Activated CD4-positive, CD25-positive, alpha-beta regulatory T cell treated with anti-CD3 and anti-CD28 coated beads, Interleukin-2, amount 50 U/mL, for 24 hours (primary cell): ENCODE measurements at regions not wholly inside any gene's neighbourhood (a gene's known extent, or its start where the extent isn't known, plus 50 kb on each side); places are given as distances from the start of the nearest gene placed in this dataset.
"Not testable (repeated sequence)": the region's sequence is repeated elsewhere in the genome, so short reads cannot be mapped to it uniquely, and the experiment has no call there.

Source experiments
- ATAC-seq, 2 donors: fragments of 150-1000 bp; cut with Tn5 transposase; one replicate each; pipeline ENCODE4 v1.10.0; 2021; ENCODE audit warnings: mild to moderate bottlenecking in 1 of 2, moderate library complexity in 1 of 2

GRCh38 chr6:18595774-18596530 lies 208.8 kb downstream of the RNF144B start:
- ATAC-seq: no peak

DNA sequence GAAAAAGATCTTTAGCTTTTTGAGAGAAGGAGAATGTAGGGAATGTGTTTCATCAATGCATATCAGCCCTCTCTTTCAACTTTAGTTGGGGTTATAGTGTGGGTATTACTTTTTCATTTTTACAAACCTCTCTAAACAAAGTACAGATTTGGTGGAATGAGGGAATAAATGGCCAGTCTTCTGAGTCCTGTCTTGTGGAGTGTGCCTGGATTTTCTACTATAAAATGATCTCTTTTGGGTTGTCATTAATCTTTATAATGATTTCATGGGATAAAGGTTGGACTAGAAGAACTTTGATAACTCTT lies 209.3 kb downstream of the RNF144B start:
- no peak for ATAC-seq

DNA sequence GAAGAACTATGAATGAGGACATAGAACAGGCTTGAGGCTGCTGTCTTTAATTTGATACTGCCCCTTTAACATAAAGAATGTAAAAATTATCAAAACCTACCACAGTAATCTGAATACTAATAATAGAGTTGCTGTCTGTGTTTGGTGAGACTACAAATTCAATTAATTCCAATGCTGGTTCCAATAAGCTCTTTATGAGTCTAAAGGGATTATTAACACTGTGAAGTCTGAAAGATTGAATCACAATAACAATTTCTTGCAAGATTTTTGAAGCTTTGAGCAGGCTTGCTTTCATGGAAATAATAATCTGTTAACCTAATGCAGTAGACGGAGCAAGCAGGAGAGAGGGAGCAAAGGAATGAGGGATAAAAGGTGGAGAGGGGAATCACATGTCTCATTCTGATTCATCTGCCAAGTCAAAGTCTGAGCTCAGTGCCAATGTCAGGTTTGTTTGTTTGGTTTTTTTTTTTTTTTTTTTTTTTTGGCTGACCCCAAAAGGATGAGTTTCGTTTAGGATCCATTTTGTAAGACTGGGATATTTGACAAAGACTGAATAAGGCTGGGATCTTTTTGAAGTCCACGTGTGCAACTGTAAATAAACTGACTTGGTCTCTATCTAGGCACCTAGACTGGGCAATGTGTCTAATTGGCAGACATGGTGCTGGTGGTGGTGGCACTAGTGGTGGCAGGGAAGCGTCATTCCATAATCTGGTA lies 211.6 kb downstream of the RNF144B start:
- ATAC-seq: no peak

DNA sequence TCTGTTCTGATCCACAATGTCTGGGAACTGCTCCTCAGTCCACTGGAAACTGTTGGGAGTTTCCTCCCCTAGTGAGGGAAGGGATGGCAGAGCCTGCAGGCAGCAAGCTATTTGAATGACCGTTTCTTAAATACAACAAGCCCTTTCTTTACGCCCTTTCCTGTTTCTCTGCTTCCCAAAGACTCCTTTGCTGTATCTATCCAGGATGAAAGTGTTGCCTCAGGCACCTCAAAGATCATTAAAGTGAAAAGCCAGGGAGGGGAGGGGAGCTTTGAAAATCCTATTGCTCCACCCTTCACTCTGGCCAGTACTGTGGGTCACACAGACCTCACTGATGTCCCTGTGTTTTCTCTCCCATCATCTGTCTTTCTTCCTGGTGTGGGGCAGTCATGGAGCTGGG lies 213.1 kb downstream of the RNF144B start:
- no peak for ATAC-seq

- no peak for ATAC-seq
These were observed 214.4 kb downstream of the RNF144B start for GRCh38 chr6:18601516-18602020.

GRCh38 chr6:18602931-18603330 lies 215.8 kb downstream of the RNF144B start:
- ATAC-seq: no peak

DNA sequence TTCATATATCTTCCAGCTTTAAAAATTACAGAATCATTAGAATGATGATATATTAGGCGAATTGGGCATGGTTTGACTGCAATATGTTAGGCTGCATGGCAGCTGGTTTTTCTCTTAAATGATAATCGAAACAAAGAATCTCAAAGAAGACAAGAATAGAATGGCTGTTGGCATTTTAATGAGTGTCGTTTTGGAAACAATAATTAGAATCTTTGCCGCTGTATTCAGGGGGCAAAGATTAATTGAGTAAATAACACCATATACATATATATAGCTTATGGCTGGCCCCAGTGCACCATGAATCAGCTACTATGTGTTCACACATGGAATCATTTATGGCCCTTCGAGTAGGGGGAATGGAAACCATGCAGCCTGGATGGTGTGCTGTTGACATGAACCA lies 216.2 kb downstream of the RNF144B start:
- ATAC-seq: no peak

DNA sequence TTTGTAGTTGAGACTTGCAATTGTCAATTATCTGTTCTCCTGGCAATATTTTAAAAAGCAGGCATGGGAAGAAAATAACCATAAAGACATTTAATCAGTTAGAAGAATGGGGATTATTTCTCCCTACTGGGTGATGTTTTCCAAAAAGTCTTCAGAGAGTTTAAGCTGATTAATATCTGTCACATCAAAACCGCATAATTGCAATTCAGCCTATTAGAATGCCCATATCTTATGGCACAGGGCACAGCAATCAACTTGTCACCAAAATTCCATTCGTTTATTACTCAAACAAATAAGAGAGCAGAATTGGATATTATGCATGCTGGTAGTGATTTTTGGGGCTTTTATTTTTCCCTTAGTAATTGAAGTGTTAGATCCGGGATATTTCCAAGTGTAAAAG lies 218.7 kb downstream of the RNF144B start:
- no peak for ATAC-seq

- ATAC-seq: no peak
These were observed 222.6 kb downstream of the RNF144B start for GRCh38 chr6:18609715-18610114.

DNA sequence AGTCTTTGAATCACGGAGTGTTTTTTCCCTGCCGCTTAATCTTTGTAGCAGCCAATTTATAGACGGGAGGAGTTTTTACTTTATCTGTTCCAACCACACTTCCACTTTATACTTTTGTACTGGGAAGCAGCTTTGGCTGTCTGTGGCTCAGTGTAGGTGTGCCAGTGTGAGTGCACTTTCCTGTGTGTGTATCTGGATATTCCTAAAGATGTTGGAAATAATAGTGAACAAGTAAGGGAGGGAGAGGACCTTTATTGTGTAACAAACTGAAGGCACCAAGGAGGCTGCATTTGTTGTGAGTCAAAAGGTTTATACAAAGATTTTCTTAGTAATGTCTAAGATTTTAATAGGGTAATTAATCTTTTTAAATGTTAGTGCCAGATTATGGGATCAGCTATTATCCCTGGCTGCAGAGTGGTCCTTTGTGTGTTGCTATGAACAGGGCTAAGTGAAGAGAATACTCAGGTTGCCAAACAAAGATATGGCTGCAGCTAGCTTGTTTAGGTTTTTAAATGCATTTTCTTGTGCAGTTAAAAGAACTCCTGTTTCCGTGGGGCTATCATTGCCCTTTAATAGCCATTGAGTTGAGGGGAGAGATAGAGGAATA lies 226.3 kb downstream of the RNF144B start:
- ATAC-seq: no peak

DNA sequence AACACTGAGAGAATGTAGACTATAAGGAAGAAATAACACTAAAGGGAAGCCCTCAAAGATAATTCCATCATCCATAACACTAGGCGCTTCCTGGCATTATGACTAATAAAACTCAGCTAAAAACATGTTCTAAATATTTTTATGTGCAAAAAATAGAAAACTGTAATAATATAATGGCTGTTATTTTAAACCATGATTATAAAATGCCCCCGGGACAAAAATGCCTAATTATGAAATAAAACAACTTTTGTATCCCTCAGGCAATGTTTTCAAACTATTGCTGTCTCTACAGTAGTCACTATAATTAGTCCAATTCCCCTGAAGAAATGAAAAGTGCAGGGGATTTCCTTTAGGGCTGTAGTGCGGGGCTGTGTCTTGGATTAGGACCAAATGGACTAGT lies 242.4 kb downstream of the RNF144B start:
- no peak for ATAC-seq

- no peak for ATAC-seq
These were observed 245.7 kb downstream of the RNF144B start for GRCh38 chr6:18632670-18633410.

DNA sequence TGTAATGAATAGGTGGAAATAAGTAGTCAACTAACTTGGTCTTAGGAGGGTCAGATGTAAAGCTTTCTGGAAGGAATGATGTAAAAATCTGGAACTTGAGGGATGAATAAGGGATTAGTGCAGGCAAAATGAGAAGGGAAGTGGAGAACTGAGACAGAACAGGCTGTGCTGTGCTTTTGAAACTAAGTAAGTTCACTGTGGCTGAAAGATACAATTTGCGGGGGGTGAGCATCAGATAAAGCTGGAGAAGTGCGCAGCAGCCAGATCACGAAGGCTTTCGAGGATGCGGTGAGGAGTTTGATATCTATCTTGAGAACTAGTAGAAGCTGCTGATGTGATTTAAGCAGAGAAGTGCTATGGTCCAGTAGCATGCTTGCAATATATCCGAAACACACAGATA lies 247.8 kb downstream of the RNF144B start:
- ATAC-seq: no peak

DNA sequence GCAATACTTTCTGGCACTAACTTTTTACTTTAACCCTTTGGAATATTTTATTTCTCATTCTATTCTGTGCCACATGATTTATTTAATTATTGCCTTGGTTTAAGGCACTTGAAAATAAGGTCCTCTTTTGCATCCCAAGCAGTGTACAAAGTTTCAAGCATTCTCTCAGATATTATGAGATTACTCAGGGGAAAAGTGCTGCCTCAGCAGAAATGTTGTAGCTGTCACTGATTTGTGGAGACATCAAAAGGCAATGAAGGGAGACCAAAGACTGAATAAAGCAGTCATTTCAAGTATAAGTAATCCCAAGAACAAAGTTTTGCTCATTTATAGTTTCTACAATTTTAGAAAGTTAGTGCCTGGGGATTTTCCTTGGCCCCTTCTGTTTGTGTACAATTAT lies 253.0 kb downstream of the RNF144B start:
- ATAC-seq: no peak

- ATAC-seq: no peak
These were observed 253.6 kb downstream of the RNF144B start for GRCh38 chr6:18640754-18641153.

GRCh38 chr6:18654821-18655220 lies 267.7 kb downstream of the RNF144B start:
- ATAC-seq: no peak

- ATAC-seq: no peak
These were observed 269.4 kb downstream of the RNF144B start for GRCh38 chr6:18656506-18656905.

GRCh38 chr6:18659994-18660393 lies 272.8 kb downstream of the RNF144B start:
- ATAC-seq: not testable (repeated sequence)

DNA sequence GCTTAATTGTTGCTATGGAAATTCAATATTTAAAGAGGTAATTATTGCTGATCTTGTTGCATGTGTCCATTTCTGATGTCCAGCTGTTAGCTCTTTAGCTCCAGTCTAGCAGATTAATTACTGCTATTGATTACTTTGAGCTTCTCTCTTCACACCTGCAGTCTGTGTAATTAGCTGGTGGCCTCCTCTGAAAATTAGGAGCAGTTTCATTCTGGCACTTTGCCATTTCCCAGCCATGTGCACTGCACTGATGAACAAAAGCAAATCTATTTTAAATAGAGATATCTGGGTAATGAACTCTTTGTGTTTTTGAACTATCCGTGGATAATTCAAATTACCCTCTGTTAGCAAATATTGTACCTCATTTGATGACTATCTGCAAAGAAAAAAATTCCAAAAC lies 275.9 kb downstream of the RNF144B start:
- no peak for ATAC-seq

DNA sequence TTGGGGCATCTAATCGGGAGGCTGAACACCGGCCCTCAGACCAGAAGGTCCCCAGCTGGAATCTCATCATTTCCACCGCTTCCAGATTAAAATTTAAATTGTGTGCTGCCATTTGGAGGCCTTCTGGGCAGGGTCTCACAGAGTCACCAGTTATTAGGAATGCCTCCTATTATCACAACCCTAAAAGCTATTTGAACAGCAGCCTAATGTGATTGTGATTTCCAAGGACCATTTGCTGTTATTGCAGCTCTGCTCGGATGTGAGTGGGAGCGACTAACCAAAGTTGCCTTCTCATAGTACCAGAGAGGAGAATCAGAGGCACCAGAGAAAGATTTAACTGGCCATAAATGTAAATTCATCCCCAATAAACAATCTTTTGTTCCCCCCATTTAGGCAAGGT lies 277.3 kb downstream of the RNF144B start:
- ATAC-seq: no peak

DNA sequence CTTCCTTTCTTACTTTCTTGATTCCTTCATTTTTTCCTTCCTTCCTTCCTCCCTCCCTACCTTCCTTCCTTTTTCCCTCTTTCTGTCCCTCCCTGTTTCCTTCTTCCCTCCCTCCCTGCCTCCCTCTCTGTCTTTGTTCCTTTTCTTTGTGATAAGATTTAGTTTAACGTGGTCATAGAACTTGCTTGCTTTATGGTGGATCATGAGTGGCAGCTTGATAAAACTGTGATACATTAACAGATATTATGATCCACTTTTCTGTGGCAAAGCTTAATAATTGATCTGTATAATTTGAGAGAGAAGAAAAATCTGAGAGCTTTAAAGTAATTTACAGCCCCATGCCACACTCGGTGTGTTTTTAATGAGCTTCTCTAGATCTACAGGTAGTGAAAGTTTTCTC lies 280.5 kb downstream of the RNF144B start:
- ATAC-seq: no peak

DNA sequence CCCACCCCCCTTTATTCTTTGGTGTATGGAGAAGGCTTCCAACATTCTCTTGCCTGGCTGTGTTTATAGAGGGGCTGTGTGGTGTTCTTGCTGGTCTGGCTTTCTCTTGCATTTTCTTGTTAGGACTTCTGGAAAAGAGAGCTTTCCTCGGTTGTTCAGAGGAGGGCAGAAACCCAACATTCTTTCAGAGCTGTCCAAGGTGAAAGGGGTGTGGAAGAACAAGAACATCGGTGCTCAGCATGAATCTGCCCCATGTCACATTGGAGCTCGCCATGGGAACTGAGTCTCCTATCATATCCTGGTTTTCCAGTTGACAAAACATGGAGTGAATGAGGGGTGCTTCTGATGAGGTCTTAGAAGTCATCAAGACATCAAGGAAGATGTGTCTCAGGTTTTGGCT lies 281.8 kb downstream of the RNF144B start:
- no peak for ATAC-seq

GRCh38 chr6:18672852-18673251 lies 285.7 kb downstream of the RNF144B start:
- ATAC-seq: no peak
